ELR (cell line): ENCODE measurements at regions not wholly inside any gene's neighbourhood (a gene's known extent, or its start where the extent isn't known, plus 50 kb on each side); places are given as distances from the start of the nearest gene placed in this dataset.

Experiments
- DNase-seq: peaks from one replicate; pipeline ENCODE4 v3.0.0-alpha.2; 2015; ENCODE audit warnings: low read depth

DNA sequence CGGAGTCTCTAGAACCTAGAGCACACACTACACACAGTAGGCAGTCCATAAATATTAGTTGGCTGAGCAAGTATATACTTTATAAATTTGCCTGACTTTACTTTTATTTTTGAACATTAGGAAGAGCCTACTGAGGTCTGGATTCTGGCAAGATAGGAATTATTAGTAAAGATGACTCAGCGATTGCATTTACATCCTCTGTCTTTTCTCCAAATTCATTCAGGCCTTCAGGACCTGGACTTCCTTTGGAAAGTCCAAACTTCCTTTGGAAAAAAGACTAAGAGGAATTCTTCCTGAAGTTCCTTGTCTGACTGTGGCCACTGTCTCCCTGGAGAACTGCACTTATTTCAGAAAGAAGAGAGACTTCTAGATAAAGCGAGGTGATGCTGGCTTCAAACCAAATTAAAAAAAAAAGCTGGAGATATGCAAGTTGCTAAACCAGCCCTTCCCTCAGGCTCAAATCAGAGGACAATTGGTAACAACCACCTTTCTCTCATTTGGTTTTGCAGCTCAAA, 251.3 kb downstream of the GAS1 start:
- peak; percentile 15 for DNase-seq

DNA sequence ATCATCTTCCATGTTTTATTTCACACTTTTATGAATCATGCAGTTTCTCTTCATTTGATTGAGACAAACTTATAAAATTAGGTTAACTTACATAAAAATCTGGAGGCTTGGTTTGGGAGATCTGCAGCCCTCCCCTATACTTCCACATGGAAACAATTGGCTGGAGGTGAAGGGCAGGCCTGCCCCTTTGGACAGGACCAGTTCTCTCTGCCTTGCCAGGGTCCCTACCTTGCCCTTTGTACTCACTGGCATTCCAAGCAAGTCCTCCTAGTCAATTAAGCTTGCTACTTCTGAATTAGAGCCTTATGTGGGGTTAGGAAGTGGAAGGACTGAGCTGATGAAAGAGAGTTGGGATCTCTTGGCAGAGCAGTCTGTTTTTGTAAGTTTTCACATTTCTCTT, 257.3 kb downstream of the GAS1 start:
- no peak for DNase-seq

DNA sequence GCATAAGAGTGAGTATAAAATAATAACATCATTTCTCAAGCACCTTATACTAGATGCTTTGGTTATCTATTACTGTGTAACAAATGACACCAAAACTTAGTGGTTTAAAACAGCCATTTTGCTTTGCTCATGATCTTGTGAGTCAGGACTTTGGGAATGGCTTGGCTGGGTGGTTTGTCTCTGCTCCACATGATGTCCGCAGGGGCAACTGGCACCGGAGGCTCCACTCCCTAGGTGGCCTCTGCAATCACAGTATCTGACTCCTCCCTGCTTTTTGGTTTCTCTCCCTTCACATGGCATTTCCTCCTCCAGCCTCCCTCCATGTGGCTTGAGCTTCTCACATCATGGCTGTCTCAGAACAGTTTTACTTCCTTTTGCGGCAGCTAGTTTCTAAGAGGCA, 259.5 kb downstream of the GAS1 start:
- DNase-seq = no peak

DNA sequence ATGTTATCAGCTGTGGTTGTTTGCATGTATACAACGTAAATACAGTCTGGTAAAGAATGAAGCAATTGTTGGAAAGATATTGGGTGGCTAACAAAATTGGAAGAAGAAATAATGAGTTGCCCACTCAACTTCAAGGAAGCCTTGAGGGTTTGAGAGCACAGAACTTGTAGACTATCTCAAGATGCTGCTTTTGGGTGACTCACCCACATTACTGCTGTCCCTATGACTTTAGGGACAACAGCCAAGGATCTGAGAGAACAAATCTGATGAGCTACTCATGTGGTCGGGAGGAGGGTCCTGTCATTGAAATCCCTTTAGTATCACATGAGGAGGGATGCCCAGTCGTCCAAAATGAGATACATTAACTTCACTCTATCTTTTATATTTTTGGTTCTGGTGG, 261.8 kb downstream of the GAS1 start:
- no peak for DNase-seq

DNA sequence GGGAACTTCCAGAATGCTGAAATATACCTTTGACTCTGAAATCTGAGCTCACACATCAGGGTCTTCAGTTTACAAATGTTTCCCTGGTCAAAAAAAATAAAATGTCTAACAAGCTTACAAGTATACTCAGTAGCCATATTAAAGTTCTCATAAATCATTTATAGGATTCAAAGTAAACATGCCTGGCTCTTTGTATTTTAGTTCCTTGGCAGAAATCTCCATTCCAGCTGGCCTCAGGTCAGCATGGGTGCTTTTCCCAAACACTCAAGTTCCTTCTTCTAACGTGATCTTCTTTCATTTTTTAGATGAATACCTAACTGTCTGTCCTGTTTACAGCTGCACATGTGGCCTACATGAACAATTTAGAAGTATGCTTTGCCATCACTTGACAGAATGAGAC, 263.2 kb downstream of the GAS1 start:
- DNase-seq = no peak

DNA sequence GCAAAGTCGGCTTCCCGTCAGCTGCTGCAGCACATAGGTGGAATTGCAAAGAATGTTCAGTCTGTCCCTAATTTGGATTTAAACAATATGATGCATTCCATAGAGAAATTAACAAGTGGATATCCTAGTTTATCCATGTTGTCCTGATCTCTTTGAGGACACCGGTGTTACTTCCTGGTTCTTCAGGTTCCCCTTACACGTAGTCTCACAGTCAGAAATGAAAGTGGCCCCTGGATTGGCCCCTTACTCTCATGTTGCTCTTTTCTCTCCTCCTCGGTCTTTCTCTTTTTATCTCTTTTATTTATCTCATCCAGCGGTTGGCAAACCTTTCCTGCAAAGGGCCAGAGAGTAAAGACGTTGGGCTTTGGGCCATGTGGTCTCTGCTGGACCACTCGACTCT, 265.1 kb downstream of the GAS1 start:
- DNase-seq = no peak

DNA sequence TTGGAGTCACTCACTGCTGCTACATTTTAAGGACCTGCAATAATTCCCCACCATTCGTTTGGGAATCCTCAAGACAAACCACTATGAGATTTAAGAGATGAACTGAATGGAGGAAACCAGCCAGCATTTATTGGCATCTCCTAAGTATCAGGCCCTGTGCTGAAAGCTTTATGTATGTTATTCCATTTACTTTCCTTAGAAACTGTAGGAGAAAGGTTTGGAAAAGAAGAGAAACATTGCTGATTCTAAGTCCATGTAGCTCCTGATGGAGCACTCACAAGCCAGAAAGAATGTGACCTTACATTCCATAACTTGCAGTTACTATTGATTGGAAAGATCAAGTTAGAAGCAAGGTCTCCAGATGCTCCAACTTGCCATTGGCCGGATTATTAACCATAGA, 267.4 kb downstream of the GAS1 start:
- DNase-seq = no peak

DNA sequence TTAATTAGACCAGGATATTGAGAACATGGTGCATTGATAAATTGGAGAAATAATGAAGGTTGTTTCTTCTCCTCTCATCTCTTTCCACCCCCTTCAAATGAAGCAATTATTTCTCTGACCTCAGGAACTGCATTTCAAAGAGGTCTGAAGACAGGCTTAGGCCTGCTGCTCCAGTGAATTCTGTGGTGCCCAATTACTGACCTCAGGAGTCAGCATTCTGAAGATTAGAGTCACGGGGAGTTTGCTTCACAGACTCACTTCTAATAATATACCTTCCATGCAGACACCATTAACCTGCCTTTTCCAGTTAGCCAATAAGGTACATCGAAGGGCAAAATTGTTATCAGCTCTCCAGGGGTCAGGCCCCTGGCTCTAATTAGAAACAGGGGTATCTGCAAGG, 270.9 kb downstream of the GAS1 start:
- DNase-seq = no peak

DNA sequence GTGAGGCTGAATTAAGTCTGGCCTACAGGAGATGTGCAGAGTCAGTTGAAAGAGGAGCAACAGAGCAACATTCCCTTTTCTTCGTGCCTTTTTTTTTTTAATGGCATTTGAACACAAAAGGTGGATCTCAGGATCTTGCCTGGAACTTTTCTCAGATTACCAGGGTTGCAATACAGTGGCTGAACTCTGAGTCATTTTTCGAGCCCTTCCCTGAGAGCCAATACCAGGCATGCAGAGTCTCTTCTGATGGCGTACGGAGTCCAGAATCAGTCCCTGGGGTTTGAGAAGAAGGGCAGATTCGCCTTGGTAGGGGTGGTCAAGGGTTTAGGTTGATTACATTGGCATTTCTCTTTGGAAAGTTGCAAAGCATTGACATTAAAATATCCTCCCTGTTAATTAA, 271.5 kb downstream of the GAS1 start:
- DNase-seq = no peak

DNA sequence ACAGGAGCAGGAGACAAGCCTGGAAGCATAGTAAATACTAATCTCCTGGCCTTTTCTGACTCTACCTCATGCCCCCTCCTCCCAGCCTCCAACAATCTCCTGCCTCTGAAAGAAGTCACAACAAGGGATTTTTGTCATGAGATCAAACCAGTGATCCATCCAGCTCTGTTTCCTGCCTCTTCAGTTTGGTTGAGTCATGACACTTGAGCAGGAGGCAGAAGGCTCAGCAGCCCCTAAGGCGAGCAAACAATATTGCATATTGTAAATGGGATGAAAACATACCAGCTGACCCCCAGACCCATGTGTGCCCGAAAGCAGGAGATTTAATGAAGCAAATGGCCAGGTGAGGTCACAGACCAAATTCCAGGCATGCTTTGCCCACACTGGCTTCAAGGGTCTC, 272.8 kb downstream of the GAS1 start:
- DNase-seq = no peak

DNA sequence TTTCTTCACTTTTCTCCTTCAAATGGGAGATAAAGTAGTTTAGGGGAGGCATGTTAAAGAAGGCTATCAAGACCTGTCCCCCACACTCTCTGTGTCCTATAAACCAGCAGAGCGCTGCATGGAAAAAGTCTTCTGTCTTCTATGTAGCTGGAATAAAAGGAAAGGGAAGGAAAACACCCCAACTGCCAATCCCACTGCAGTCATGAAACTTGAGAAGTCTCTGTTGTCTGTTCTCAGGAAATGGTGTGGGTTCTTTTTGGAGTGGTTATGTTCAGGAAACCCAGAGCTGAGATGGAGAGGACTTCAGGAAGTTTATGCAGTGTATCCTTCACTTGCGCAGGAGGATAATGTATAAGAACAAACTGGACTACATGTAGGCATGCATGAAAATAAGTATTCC, 274.3 kb downstream of the GAS1 start:
- DNase-seq = no peak

DNA sequence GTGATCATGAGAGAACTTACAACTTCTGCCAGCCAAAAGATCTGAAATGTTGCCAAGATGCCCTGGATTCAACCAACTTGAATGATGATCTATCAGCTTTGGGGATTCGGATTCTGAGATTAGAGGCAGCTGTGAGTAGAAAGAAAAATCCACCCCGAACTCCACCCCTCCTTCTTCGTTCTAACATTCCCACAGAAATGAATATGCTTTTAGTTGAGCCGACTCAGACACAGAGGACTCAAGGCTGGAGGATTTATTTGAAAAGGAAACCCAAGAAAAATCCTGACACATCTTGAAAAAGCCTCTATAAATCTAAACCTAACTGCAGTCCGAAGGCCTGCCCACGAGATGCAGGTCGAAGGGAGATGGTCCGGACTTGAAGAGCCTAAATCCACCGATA, 275.0 kb downstream of the GAS1 start:
- DNase-seq = no peak

DNA sequence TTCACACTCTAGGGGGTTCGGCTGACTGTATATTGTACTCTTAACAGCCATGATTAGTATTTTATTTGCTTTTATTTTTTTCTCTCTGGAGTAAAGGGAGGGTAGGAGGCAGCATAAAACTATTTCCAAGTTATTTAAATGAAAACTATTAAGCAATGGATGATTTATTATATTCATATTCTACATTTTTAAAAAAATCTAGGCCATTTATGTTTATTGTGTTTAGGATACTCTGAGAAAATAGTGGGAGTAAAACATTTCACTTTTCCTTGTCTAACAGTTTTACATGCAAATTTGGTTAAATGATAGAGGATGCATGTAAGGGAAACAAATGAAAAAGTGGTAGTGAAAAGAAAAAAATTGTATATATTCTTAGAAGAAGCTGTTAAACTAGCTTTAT, 276.3 kb downstream of the GAS1 start:
- DNase-seq = no peak

DNA sequence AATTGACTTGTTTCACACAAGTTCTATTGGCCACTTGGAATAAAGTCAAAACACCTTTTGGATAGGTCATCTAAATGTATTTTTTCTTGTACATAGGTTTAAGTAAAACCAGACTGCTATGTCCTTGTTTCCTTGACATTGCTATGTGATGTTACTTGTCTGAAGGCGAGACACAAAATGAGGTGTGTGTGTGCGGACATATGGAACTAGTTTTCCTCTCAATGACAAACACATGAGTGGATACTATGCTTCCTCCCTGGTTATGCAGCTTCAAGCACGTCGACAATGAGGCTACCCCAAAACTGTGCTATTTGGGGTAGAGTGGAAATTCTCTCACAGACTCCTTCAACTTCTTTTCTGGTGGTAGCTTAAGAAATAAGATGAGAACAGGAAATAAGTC, 276.8 kb downstream of the GAS1 start:
- no peak for DNase-seq

DNA sequence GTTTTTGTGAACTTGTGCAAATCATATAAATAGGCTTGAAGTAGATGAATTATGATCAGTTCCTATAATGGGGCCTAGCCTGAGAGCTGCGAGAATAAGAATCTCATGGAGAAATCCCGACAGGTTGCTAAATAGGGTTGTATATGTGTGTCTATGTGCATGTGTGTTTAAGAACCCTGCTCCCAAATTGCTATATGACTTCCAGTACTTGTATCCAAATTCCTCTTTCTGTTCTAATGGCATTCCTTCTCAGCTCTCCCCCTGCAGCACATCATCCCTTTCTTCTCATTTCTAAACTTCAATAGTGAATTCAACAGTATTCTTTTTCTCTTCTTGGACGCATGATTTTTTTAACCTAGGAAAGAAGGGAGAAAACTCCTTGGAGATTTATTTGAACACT, 277.2 kb downstream of the GAS1 start:
- no peak for DNase-seq

DNA sequence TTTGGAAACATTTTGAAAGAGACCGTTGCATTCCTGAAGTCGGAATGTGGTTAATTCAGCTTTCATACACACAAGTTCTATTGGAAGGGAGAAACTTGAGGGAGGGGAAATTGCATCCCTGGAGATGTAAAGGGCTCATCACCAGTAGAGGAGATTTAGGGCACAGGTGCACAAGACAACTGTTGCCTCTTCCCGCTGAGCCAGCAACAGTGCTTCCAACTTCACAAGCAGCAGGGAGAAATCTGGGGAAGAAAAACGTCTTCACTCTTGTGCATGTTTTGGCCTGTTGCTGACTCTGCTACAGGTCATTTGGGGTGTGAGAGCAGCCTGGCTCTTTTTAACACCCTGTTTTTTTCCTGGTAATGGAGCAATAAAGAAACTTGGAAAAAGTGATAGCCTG, 277.9 kb downstream of the GAS1 start:
- no peak for DNase-seq

DNA sequence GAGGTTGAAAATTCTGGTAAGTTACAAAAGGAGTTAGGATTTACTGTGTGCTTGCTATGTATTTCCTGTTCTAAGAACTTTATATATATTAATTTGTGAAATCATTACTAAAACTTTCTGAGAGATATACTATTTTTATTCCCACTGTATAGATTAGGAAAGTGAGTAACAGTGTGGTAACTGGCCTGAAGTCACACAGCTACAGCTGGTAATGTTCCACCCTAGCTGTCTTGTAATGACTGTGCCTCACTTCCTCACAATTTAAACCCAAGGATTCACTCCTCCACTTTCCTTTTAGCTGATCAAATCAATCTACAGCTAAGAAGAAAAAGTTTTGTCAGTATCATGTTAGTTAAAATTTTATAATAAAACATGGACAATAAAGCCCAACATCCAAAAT, 278.8 kb downstream of the GAS1 start:
- DNase-seq = peak; percentile 8

DNA sequence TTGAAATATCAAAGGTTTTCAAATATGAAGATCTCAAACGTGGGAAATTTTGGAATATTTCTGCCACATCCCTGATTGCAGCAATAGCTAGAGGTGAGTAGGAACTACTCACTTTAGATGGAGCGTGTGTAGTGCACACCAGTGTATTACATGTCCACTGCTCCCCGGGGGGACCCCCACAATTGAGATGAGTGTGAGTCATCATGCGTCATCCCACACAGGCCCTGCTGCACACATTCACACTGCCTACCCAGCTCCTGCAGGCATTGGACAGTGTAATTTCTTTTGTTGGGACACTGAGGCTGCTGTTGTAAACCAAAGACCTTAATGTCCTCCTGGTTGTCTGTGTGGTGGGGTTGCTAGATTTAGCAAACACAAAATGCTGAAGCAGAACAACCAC, 280.0 kb downstream of the GAS1 start:
- peak; percentile 66 for DNase-seq

DNA sequence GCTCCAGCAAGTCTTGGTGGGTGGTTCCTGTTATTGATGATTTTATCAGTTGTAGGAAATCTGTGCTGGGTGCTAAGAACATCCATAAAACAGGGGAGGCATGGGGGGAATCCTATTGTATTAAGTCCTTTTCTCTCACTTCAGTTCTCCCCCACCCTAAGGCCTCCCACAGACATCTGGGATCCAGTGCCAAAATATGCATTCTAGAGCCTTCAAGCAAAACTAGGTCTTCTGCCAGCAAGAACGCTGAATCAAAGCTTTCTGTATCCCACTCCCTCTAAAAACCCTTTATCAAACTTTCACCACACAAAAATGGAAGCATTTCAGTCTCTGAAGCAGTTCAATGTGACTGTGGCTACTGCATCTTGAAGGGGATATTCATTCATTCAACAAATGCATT, 281.9 kb downstream of the GAS1 start:
- DNase-seq = no peak

DNA sequence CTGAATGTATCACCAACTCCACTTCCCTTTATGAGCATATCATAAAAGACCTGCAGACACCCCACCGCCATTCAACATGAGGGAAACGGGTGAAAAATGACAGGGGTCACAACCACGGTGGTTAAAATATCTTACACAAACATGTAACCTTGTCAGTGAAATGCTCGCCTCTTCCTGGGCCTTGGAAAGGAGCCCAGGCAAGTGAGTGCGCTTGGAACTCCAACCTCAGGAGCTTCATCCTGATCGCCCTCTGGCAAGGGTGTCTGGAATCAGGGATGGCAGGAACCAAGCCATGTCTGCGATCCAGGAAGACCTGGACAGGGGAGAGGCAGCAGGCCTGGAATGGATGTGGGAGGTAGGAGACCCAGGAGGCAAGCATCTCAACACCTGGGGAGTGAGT, 282.7 kb downstream of the GAS1 start:
- no peak for DNase-seq

DNA sequence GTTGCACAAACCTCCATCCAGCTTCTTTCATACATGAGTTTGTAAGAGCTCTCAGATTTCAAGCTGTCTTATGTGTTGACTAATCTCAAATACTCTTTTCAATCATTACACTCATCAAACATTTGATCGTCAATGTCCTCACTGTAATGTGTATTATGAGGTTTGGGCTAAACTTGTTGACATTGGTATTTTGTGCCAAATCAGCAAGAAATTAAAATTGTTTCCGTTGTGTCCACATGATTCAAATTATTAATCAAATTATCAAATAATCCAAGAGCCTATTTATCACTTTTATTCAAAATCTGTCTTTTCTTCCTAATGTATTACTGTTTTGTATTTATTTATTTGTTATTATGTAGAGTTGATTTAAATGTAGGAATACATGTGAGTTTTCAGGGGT, 283.4 kb downstream of the GAS1 start:
- DNase-seq = no peak

DNA sequence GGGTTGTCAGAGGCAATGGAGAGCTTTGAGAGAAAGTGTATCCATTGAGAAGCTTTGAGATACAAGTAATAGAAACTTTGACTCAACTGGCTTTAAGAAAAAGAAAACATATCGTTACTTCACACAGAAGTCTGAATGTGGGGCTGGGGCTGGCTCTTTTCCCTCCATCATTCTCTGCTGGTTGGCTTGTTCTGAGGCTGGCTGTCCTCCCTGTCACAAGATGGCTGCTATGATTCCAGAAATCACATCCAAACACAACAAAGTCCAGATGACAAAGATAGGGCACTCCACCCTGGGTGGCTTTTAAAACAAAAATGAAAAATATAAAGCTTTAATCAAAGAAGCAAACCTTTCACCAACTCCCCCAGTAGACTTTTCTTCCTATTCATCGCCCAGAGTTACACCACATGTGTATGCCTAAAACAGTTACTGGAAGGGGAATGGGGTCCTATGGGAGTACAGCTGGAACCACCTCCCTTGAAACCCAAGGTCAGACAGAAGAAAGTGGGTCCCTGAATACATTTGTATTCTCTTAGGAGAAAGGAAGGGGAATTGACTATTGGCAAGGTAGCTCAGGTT, 284.3 kb downstream of the GAS1 start:
- DNase-seq = no peak

DNA sequence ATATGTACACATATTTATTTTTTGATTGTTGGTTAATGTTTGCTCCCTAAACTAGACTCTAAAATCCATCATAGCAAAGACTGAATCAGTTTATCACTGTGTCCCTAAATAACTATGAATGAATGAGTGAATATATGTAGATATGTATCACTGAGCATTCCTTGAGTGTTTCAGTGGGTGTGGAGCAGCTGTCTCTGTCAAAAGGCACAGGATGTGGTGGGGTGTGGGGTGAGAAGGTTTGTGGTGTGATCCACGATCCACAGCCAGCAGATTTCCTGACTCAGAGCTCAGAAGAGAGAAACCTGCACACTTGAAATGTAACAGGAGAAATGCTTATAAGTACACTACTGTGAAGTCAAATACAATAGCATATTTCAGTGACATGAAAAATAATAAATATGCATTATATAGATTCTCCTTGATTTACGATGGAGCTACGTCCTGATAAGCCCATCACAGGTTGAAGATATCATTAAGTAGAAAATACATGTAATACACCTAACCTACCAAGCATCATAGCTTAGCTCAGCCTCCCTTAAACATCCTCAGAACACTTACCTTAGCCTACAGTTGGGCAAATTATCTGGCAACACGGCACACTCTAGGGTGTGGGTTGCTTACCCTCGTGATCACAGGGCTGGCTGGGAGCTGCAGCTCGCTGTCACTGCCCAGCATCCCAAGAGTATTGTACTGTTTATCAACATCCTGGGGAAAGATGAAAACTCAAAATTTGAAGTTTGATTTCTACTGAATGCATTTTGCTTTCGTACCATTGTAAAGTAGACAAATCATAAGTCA, 287.0 kb downstream of the GAS1 start:
- peak; percentile 40 for DNase-seq

DNA sequence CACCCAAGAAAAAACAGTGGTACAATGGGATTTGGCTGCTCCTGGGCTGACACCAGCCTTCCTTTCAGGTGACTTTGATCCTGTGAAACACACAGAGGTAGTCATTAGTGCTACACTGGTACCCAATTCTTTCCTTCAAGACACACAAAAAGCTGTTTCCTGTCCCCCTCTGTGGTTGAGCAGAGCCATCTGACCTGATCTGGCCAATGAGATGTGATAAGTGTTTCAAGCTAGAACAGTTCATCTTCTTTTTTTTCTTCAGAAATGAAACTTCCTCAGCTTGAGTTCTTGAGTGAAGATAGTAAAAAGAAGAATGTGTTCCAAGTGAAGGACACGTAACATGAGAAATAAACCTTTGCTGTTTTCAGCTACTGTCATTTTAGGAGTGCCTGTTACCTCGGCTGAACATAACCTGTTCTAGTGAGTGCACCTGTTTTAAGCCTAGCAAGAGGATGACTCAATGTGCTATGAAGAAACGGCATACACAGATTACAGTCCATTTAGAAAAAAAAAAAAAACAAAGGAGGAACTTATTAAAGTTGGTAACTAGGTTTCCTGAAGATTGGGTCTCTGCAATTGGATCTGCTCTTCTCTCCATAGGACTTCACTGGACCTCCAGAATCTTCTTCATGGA, 287.8 kb downstream of the GAS1 start:
- no peak for DNase-seq
